ENCODE measurements at regions not wholly inside any gene's neighbourhood (a gene's known extent, or its start where the extent isn't known, plus 50 kb on each side); places are given as distances from the start of the nearest gene placed in this dataset.

DNA sequence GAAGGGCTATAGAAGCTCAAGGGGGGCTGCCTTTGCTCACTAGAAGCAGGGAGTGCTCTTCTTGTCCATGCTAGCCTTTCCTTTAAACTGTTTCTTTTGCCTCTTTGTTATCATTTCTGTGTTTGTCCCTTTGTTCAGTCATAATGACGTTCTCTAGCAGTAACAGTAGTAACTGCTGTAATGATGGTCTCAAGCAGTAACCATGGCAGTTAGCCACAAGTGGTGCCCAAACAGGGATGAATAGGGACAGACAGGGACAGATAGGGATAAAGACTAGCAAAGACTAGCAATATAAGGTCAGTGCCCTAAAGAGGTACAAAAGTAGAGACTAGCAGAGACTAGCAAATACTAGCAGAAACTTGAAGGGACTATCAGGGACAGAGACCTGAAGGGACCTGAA is 869.0 kb upstream of the PRR20A start:
- Histone ChIP-seq H3K4me3 (ENCODE audit: insufficient read depth, low read depth, low read length) (no peak overlapping the region), H3K9me3 (ENCODE audit: insufficient read depth, low read depth, low read length) (no peaks in the 10 kb centered on the region), H3K4me2 (ENCODE audit: low read length) (no peak overlapping the region), H3K36me3 (ENCODE audit: insufficient read depth, low read length) (no peaks in the 10 kb centered on the region), H3K4me1 (ENCODE audit: insufficient read depth, low read length) (no peaks in the 10 kb centered on the region), H4K20me1 (ENCODE audit: insufficient read depth, low read length) (no peaks in the 10 kb centered on the region), H3K9ac (ENCODE audit: low read length) (no peak overlapping the region), H3K27ac (ENCODE audit: low read depth, low read length) (no peak overlapping the region), H3K79me2 (ENCODE audit: insufficient read depth, low read length) (no peaks in the 10 kb centered on the region), H2AFZ (ENCODE audit: low read depth, low read length) (no peak overlapping the region), H3K27me3 (ENCODE audit: insufficient read depth, low read length) (no peaks in the 10 kb centered on the region)
- DNase-seq (ENCODE audit: low read depth) (no peak), FAIRE-seq (no peak)
- Mint-ChIP-seq H3K4me1 (ENCODE audit: low read depth, unreplicated experiment) (no peaks in the 10 kb centered on the region), H3K4me3 (ENCODE audit: unreplicated experiment) (no peak overlapping the region), H3K36me3 (ENCODE audit: low read depth, unreplicated experiment) (no peaks in the 10 kb centered on the region), H3K9me3 (ENCODE audit: unreplicated experiment) (no peaks in the 10 kb centered on the region), H3K27ac (ENCODE audit: unreplicated experiment) (no peak overlapping the region), H3K27me3 (ENCODE audit: low read depth, unreplicated experiment) (no peaks in the 10 kb centered on the region)
- TF ChIP-seq, protein P1, sequence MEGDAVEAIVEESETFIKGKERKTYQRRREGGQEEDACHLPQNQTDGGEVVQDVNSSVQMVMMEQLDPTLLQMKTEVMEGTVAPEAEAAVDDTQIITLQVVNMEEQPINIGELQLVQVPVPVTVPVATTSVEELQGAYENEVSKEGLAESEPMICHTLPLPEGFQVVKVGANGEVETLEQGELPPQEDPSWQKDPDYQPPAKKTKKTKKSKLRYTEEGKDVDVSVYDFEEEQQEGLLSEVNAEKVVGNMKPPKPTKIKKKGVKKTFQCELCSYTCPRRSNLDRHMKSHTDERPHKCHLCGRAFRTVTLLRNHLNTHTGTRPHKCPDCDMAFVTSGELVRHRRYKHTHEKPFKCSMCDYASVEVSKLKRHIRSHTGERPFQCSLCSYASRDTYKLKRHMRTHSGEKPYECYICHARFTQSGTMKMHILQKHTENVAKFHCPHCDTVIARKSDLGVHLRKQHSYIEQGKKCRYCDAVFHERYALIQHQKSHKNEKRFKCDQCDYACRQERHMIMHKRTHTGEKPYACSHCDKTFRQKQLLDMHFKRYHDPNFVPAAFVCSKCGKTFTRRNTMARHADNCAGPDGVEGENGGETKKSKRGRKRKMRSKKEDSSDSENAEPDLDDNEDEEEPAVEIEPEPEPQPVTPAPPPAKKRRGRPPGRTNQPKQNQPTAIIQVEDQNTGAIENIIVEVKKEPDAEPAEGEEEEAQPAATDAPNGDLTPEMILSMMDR (IDR thresholded peaks at IDR 0.05; ENCODE audit: insufficient read depth, low read depth, low read length) = no peak
- no peak for TF ChIP-seq EZH2 (IDR thresholded peaks at IDR 0.05; ENCODE audit: insufficient read depth, low read length)

DNA sequence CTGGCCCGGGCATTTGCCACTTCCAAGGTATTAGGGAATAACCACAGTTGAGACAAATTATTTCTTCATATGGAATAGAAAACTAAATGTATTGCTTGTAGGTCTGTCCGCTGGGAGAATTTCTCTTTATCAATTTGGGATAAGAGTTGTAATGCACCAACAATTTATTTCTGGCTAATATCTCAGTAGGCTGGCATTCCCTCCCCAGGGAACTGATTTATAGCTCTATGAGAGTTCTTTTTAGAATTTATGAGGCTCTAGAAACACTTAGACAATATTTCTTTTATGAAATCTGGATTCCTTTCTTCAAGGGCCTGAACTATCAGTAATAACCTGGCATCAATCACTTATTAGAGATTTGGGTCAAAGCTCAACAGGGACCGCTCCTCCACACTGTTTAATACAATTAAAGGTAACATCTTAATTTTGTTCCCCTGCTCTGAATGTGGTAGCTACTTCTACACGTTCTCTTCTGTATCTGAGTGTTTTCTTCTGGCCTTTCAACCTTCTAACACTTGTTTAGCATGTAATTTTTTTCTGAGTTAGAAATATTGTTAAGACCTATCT is 857.4 kb upstream of the PRR20A start:
- no peak overlapping the region for H3K27ac Mint-ChIP-seq (ENCODE audit: unreplicated experiment)
- no peak overlapping the region for H3K27ac ChIP-seq (ENCODE audit: low read depth, low read length)
- no peaks in the 10 kb centered on the region for H3K79me2 ChIP-seq (ENCODE audit: insufficient read depth, low read length)
- DNase-seq (ENCODE audit: low read depth) (no peak), FAIRE-seq (no peak)
- H3K27me3 ChIP-seq (ENCODE audit: insufficient read depth, low read length) = no peaks in the 10 kb centered on the region
- peaks cover 4% of the 10 kb centered on the region for H3K9me3 Mint-ChIP-seq (ENCODE audit: unreplicated experiment)
- H3K4me1 ChIP-seq (ENCODE audit: insufficient read depth, low read length) = no peaks in the 10 kb centered on the region
- H4K20me1 ChIP-seq (ENCODE audit: insufficient read depth, low read length) = no peaks in the 10 kb centered on the region
- H3K36me3 Mint-ChIP-seq (ENCODE audit: low read depth, unreplicated experiment) = no peaks in the 10 kb centered on the region
- H3K9me3 ChIP-seq (ENCODE audit: insufficient read depth, low read depth, low read length) = no peaks in the 10 kb centered on the region
- no peak for TF ChIP-seq EZH2 (IDR thresholded peaks at IDR 0.05; ENCODE audit: insufficient read depth, low read length)
- TF ChIP-seq, protein P1 (IDR thresholded peaks at IDR 0.05; ENCODE audit: insufficient read depth, low read depth, low read length) = no peak
- no peak overlapping the region for H3K9ac ChIP-seq (ENCODE audit: low read length)
- no peak overlapping the region for H2AFZ ChIP-seq (ENCODE audit: low read depth, low read length)
- H3K36me3 ChIP-seq (ENCODE audit: insufficient read depth, low read length) = no peaks in the 10 kb centered on the region
- H3K4me3 ChIP-seq (ENCODE audit: insufficient read depth, low read depth, low read length) = no peak overlapping the region
- no peak overlapping the region for H3K4me2 ChIP-seq (ENCODE audit: low read length)
- no peaks in the 10 kb centered on the region for H3K4me1 Mint-ChIP-seq (ENCODE audit: low read depth, unreplicated experiment)
- no peak overlapping the region for H3K4me3 Mint-ChIP-seq (ENCODE audit: unreplicated experiment)
- H3K27me3 Mint-ChIP-seq (ENCODE audit: low read depth, unreplicated experiment) = no peaks in the 10 kb centered on the region

DNA sequence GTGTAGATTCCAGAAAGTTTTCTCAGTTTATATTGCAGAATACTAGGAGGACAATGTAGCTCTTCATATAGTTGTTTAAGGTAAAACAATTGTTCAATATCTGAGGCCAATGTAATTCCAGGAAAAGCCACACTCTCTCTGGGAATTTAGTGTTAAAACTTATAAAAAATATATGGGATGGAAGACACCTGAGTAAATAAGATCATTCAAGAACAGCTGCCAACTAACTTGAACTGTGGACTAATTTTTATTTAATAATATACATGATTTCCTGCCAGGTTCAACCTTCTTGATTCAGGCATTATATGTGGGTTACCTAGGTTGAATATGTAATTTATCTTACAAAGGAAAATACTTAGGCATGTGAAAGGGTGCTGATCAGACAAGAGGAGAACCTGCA is 841.1 kb upstream of the PRR20A start:
- no peaks in the 10 kb centered on the region for H3K4me1 ChIP-seq (ENCODE audit: insufficient read depth, low read length)
- no peak overlapping the region for H3K9ac ChIP-seq (ENCODE audit: low read length)
- no peak overlapping the region for H3K27ac Mint-ChIP-seq (ENCODE audit: unreplicated experiment)

More for the DNA sequence above, 841.1 kb upstream of the PRR20A start:
- no peak overlapping the region for H2AFZ ChIP-seq (ENCODE audit: low read depth, low read length)
- no peaks in the 10 kb centered on the region for H3K36me3 ChIP-seq (ENCODE audit: insufficient read depth, low read length)
- no peaks in the 10 kb centered on the region for H3K4me1 Mint-ChIP-seq (ENCODE audit: low read depth, unreplicated experiment)
- no peaks in the 10 kb centered on the region for H4K20me1 ChIP-seq (ENCODE audit: insufficient read depth, low read length)
- no peak overlapping the region for H3K4me3 Mint-ChIP-seq (ENCODE audit: unreplicated experiment)
- H3K36me3 Mint-ChIP-seq (ENCODE audit: low read depth, unreplicated experiment) = no peaks in the 10 kb centered on the region
- no peak for FAIRE-seq
- H3K4me2 ChIP-seq (ENCODE audit: low read length) = no peak overlapping the region
- H3K27me3 Mint-ChIP-seq (ENCODE audit: low read depth, unreplicated experiment) = no peaks in the 10 kb centered on the region
- H3K27me3 ChIP-seq (ENCODE audit: insufficient read depth, low read length) = no peaks in the 10 kb centered on the region
- DNase-seq (ENCODE audit: low read depth) = no peak
- TF ChIP-seq EZH2 (IDR thresholded peaks at IDR 0.05; ENCODE audit: insufficient read depth, low read length) = no peak
- TF ChIP-seq, protein P1 (IDR thresholded peaks at IDR 0.05; ENCODE audit: insufficient read depth, low read depth, low read length) = no peak
- no peak overlapping the region for H3K27ac ChIP-seq (ENCODE audit: low read depth, low read length)
- H3K9me3 ChIP-seq (ENCODE audit: insufficient read depth, low read depth, low read length) = no peaks in the 10 kb centered on the region
- H3K4me3 ChIP-seq (ENCODE audit: insufficient read depth, low read depth, low read length) = no peak overlapping the region
- no peaks in the 10 kb centered on the region for H3K9me3 Mint-ChIP-seq (ENCODE audit: unreplicated experiment)
- H3K79me2 ChIP-seq (ENCODE audit: insufficient read depth, low read length) = no peaks in the 10 kb centered on the region

Data from astrocyte (in vitro differentiated cells and primary cell).